GM21390 (cell line): ENCODE measurements at regions not wholly inside any gene's neighbourhood (a gene's known extent, or its start where the extent isn't known, plus 50 kb on each side); places are given as distances from the start of the nearest gene placed in this dataset.

Experiments
- ATAC-seq: cut with Tn5 transposase; IDR thresholded peaks from one replicate; pipeline ENCODE4 v1.9.1; 2021; ENCODE audit not compliant: unreplicated experiment

DNA sequence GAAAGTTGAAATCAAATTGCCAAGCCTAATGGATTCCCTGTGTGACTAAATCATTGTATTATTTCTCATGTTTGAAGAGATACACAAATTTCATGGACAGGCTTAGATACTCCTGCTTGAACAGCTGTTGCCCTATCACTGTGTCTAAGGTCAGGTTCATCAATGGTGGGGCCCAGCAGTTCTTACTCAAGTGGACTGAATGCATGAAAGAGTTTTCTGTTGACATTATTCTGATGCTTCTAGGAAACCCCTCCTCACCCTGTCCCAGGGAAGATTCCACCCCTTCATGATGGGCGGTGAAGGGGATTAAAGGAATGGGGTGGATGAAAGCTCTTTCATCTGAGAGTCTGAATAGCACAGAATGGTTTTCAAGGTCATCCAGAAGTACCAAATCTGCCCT, 148.8 kb downstream of the INO80D start:
- no peak for ATAC-seq

GRCh38 chr2:205936446-205936845, 149.5 kb downstream of the INO80D start:
- ATAC-seq: no peak

- no peak for ATAC-seq
These were observed 151.5 kb downstream of the INO80D start for GRCh38 chr2:205934443-205934842.

DNA sequence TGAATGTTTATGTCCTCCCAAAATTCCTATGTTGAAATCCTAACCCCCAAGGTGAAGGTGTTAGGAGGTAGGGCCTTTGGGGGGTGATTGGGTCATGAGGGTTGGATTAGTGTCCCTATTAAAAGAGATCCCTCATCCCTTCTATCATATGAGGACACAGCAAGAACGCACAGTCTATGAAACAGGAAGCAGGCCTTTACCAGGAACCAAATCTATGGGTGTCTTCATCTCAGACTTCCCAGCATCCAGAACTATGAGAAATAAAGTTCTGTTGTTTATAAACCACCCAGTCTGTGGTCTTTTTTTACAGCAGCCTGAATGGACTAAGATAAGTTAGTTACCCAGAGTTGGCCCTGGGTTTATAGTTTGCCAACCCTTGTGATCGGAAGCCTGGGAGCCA, 153.1 kb downstream of the INO80D start:
- no peak for ATAC-seq

DNA sequence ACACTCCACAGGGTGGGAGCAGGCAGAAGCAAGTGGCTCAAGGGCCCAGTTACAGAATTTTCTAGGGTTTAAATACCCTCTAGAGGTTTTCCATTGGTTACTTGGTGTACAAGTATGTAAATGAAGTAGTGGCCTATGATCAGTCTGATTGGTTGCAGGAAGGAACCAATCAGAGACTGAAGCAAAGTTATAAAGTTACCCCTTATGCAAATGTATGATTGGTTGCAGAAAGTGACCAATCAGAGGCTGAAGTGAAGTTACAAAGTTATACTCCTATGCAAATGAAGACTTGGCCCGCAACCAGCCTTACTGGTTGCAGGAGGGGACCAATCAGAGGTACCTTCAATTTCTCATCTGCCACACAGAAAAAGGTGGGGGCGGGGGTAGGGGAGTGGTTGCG, 154.6 kb downstream of the INO80D start:
- ATAC-seq: no peak

- no peak for ATAC-seq
These were observed 155.8 kb downstream of the INO80D start for GRCh38 chr2:205930209-205930608.

- no peak for ATAC-seq
These were observed 156.6 kb downstream of the INO80D start for GRCh38 chr2:205929246-205929942.

GRCh38 chr2:205925373-205926337, 160.3 kb downstream of the INO80D start:
- peak; percentile 96 for ATAC-seq

DNA sequence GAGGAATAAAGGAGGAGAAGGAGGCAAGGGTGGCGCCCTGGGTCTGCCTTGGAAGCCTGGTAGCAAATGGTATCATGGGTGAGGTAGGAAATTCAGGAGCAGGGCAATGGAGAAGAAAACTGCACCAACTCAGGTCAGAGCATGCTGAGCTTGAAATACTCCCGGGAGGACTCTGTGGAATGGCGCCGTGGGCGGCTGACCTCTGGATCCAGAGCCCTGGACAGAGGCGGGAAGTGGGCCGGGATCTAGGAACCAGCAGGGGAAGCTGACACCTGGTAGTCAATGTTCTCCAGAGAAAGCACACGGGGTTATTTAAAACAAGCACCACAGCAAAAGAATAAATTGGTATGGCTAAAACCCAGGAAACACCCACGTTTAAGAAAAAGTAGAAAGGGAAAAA, 161.3 kb downstream of the INO80D start:
- ATAC-seq: no peak

- ATAC-seq: no peak
These were observed 170.8 kb downstream of the INO80D start for GRCh38 chr2:205915130-205915524.

- no peak for ATAC-seq
These were observed 171.5 kb downstream of the INO80D start for GRCh38 chr2:205914213-205915129.

- no peak for ATAC-seq
These were observed 172.3 kb downstream of the INO80D start for GRCh38 chr2:205913668-205914067.

DNA sequence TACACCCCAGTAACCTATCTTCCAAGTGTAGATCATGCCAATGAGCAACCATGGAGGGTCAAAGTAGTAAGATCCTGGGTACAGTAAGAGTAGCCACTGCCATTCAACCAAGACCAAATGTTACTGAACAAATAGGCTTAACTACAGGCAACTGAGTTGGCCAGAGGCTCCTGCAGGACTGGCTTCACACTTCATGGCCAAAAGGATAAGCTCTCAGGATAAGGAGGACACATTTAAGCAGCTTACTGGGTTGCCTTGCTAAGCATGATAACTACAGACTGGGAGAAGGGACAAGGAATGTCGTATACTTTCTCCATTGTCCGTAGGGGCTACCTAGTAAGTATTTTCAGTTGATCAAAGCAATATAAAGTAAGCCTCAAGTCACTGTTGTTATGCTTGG, 174.7 kb downstream of the INO80D start:
- ATAC-seq: no peak

GRCh38 chr2:205909184-205909572, 176.8 kb downstream of the INO80D start:
- ATAC-seq: no peak

DNA sequence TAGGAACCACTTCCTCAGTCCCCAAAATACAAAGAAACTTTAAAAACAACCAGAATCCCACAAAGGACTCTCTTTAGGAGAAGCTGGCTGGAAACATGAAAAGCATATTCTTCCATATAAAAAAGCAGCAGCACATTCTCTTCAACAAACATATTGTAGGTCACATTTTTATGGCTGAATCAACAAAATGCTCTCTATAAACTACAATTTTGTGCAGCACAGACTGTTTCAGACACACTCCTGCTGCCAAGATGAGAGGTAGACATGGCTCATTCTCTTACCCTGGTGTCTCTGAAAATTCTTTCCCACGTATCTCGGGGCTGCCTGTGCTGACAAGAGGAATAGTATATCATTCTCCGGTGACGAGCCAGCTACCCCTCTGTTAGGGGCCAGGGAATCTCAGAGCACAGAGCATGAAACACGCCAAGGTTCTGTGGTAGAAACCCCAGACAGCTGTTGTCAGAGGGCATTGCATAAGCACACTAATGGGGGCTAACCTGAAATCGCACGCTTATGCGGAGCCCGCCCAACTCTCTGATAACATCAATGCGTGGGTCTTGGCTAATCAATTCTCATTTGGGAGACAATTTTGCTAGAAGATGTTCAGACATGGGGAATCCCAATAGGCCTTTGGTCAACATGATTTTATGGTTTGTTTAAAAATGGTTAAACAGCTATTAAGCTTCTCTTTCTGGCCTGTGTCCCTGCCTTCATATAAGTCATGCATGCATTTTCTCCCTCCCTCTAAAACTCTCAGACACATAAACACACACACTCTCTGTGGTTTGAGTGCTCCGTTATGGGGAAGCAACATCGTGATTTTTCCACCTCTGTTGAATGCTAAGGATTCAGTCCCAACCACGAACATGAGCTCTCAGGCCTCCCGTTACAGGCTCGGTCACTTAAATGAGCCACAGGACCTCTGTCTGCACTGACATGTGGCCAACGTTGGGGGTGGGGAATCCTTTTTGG, 177.5 kb downstream of the INO80D start:
- ATAC-seq: no peak

DNA sequence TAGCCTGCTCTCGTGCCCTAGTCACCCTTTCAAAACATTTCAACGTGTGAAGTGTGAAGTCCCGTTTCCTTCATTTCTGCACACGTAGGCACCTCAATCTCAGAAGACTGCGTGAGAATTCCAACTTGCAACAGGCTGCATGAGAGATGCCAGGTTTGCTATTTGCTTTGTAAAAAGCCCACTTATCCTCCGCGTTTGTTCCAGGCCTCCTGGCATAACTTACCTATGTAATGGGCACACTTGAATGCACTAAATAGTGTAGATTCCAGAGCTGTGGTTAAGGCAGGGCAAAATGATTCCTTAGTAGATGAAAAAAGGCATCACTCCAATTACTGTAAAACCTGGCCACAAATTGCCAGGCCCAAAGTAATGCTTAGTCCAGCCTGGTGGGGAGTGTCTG, 179.6 kb downstream of the INO80D start:
- ATAC-seq: no peak

DNA sequence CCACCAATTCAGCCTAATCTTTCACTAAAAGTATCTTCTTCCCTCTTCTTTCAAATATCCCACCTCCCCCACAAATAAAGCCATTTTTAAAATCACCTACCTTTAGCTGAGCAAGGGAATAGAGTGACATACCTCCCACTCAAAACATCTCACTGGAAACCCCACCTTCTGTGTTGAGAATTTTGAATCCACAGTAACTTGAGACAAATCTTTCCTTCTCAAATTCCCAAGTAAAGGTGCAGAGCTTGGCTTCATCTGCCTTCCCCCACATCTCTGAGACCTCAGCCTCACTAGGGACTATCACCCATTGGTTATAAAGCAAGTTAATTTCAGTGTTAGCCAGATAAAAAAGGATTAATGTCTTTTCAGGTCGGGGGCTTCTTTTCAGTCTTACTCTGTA, 180.4 kb downstream of the INO80D start:
- ATAC-seq: no peak

DNA sequence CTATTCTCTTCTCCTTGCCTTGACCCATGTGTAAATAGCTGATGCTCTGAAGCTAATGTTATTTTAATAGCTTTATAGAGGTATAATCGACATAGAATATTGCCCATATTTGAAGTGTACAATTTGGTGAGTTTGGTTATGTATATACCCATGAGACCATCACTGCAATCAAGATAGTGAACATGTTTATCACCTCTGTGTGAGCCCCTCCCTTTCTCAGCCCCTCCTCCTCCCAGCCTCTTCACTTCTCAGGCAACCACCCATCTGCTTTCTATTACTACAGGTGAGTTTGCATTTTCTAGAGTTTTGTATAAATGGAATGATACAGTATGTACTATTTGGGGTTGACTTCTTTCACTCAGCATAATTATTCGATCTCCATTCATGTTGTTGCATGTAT, 181.1 kb downstream of the INO80D start:
- ATAC-seq: no peak

- ATAC-seq: peak; percentile 84
These were observed 182.3 kb downstream of the INO80D start for GRCh38 chr2:205903549-205904129.

GRCh38 chr2:205902900-205903237, 183.1 kb downstream of the INO80D start:
- no peak for ATAC-seq
